ENCODE measurements at regions not wholly inside any gene's neighbourhood (a gene's known extent, or its start where the extent isn't known, plus 50 kb on each side); places are given as distances from the start of the nearest gene placed in this dataset.

DNA sequence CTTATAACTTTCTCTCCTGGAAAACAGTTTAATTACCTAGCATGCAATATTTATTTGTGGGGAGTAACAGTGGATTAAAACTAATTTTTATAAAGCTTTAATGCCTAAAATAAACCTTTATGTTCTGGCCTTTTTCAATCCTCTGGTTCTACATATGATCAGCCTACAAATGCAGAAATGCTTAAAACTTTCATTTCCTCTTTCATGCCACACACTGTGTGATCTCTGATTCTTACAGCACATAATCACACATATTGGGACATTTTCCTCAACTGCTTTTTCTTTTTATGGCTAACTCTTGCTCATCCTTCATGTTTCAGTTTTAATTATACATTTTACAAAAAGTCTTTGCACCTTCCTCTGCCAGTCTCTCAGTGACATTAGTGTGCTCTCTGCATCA lies 910.8 kb upstream of the SLITRK6 start:
- no peak for DNase-seq (ENCODE audit: extremely low read depth, low read depth)
- TF ChIP-seq, protein P1, sequence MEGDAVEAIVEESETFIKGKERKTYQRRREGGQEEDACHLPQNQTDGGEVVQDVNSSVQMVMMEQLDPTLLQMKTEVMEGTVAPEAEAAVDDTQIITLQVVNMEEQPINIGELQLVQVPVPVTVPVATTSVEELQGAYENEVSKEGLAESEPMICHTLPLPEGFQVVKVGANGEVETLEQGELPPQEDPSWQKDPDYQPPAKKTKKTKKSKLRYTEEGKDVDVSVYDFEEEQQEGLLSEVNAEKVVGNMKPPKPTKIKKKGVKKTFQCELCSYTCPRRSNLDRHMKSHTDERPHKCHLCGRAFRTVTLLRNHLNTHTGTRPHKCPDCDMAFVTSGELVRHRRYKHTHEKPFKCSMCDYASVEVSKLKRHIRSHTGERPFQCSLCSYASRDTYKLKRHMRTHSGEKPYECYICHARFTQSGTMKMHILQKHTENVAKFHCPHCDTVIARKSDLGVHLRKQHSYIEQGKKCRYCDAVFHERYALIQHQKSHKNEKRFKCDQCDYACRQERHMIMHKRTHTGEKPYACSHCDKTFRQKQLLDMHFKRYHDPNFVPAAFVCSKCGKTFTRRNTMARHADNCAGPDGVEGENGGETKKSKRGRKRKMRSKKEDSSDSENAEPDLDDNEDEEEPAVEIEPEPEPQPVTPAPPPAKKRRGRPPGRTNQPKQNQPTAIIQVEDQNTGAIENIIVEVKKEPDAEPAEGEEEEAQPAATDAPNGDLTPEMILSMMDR (IDR thresholded peaks at IDR 0.05; ENCODE audit: low read depth, low read length) = no peak

GRCh38 chr13:86710896-86711295 lies 911.7 kb upstream of the SLITRK6 start:
- TF ChIP-seq, protein P1 (IDR thresholded peaks at IDR 0.05; ENCODE audit: low read depth, low read length) = no peak
- DNase-seq (ENCODE audit: extremely low read depth, low read depth) = no peak

DNA sequence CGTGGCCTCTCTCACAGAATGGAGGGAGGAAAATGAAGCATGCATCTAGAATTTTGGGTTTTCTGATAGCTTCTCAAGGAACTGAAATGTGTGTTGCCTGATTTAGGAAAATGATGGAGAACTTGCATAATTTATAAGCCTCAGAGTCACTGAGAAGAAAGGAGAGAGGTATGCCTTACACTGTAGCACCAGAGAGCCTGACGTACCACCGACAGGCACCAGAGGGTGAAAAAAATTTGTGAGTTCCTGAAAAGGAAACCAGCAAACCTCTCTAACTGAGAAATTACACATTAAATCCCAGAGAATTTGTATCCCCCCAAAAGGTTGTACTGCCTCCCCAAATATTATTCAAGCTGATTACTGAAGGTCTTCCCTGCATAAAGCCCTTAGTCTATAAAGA lies 915.3 kb upstream of the SLITRK6 start:
- no peak for DNase-seq (ENCODE audit: extremely low read depth, low read depth)
- TF ChIP-seq, protein P1 (IDR thresholded peaks at IDR 0.05; ENCODE audit: low read depth, low read length) = no peak

GRCh38 chr13:86725105-86725504 lies 925.9 kb upstream of the SLITRK6 start:
- DNase-seq (ENCODE audit: extremely low read depth, low read depth) = no peak
- TF ChIP-seq, protein P1 (IDR thresholded peaks at IDR 0.05; ENCODE audit: low read depth, low read length) = no peak

GRCh38 chr13:86729206-86729605 lies 930.0 kb upstream of the SLITRK6 start:
- no peak for DNase-seq (ENCODE audit: extremely low read depth, low read depth)
- TF ChIP-seq, protein P1 (IDR thresholded peaks at IDR 0.05; ENCODE audit: low read depth, low read length) = no peak

DNA sequence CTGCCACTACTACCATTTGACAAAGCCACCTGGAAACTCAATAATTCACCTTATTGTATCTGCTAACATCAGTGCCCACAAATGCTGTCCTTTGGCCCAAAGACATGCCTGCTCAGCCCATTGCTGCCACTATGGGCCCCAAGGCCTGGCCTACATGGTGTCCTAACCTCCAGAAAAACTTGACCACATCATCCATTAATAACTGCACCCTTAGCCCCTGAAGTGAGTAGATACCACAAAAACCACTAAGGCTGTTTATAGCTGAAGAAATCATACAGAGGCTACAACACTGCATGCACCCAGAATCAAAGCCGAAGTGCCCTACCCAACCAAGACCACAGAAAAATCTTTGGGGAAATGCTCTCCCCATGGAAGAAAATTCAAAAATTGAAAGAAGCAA lies 932.8 kb upstream of the SLITRK6 start:
- no peak for DNase-seq (ENCODE audit: extremely low read depth, low read depth)
- TF ChIP-seq, protein P1 (IDR thresholded peaks at IDR 0.05; ENCODE audit: low read depth, low read length) = no peak

GRCh38 chr13:86737334-86737932 lies 933.7 kb upstream of the SLITRK5 start:
- TF ChIP-seq, protein P1 (IDR thresholded peaks at IDR 0.05; ENCODE audit: low read depth, low read length) = no peak
- no peak for DNase-seq (ENCODE audit: extremely low read depth, low read depth)

All from AG09319 (cell line).